H1 (cell line): ENCODE measurements at regions not wholly inside any gene's neighbourhood (a gene's known extent, or its start where the extent isn't known, plus 50 kb on each side); places are given as distances from the start of the nearest gene placed in this dataset.

ENCODE experiments used
- ATF2 ChIP-seq: IDR thresholded peaks from 2 replicates; pipeline ENCODE4 v1.6.1; 2012; ENCODE audit warnings: low read length, inconsistent platforms
- BACH1 ChIP-seq: IDR thresholded peaks from 2 replicates; pipeline ENCODE4 v1.6.1; 2012; ENCODE audit warnings: low read length, improper control_type of control experiment
- HDAC6 ChIP-seq: IDR thresholded peaks from one replicate; pipeline ENCODE4 v1.7.1; 2012; ENCODE audit warnings: low read depth, mild to moderate bottlenecking, inconsistent platforms, low read length, moderate library complexity
- KDM4A ChIP-seq: IDR thresholded peaks from one replicate; pipeline ENCODE4 v1.7.1; 2012; ENCODE audit warnings: low read depth, mild to moderate bottlenecking, moderate library complexity, low read length, inconsistent platforms; ENCODE audit not compliant: severe bottlenecking
- PHF8 ChIP-seq: fragments of 200-600 bp; sonication (generic); conservative IDR thresholded peaks from 2 replicates; pipeline ENCODE4 v1.7.1; 2012; ENCODE audit warnings: low read depth, mild to moderate bottlenecking, inconsistent platforms, low read length, moderate library complexity
- TAF1 ChIP-seq: IDR thresholded peaks from 2 replicates; pipeline ENCODE4 v1.6.1; 2011; ENCODE audit warnings: mild to moderate bottlenecking, low read depth, low read length
- TBP ChIP-seq: IDR thresholded peaks from 2 replicates; pipeline ENCODE4 v1.6.1; 2011; ENCODE audit warnings: low read depth, low read length, improper control_type of control experiment
- ZNF274 ChIP-seq: IDR thresholded peaks from 2 replicates; pipeline ENCODE4 v1.7.0; 2012; ENCODE audit warnings: low read length, borderline replicate concordance; ENCODE audit errors: extremely low read depth
- TF ChIP-seq, protein P1 (sequence below): fragments of 300-600 bp; sonication (generic); IDR thresholded peaks from 2 replicates; pipeline ENCODE4 v1.7.1; 2012; ENCODE audit warnings: low read length, moderate library complexity, mild to moderate bottlenecking, inconsistent platforms; ENCODE audit not compliant: insufficient replicate concordance

GRCh38 chr2:219701847-219702634 is 74.6 kb downstream of the SLC4A3 start (continued):
- TF ChIP-seq, protein P1, sequence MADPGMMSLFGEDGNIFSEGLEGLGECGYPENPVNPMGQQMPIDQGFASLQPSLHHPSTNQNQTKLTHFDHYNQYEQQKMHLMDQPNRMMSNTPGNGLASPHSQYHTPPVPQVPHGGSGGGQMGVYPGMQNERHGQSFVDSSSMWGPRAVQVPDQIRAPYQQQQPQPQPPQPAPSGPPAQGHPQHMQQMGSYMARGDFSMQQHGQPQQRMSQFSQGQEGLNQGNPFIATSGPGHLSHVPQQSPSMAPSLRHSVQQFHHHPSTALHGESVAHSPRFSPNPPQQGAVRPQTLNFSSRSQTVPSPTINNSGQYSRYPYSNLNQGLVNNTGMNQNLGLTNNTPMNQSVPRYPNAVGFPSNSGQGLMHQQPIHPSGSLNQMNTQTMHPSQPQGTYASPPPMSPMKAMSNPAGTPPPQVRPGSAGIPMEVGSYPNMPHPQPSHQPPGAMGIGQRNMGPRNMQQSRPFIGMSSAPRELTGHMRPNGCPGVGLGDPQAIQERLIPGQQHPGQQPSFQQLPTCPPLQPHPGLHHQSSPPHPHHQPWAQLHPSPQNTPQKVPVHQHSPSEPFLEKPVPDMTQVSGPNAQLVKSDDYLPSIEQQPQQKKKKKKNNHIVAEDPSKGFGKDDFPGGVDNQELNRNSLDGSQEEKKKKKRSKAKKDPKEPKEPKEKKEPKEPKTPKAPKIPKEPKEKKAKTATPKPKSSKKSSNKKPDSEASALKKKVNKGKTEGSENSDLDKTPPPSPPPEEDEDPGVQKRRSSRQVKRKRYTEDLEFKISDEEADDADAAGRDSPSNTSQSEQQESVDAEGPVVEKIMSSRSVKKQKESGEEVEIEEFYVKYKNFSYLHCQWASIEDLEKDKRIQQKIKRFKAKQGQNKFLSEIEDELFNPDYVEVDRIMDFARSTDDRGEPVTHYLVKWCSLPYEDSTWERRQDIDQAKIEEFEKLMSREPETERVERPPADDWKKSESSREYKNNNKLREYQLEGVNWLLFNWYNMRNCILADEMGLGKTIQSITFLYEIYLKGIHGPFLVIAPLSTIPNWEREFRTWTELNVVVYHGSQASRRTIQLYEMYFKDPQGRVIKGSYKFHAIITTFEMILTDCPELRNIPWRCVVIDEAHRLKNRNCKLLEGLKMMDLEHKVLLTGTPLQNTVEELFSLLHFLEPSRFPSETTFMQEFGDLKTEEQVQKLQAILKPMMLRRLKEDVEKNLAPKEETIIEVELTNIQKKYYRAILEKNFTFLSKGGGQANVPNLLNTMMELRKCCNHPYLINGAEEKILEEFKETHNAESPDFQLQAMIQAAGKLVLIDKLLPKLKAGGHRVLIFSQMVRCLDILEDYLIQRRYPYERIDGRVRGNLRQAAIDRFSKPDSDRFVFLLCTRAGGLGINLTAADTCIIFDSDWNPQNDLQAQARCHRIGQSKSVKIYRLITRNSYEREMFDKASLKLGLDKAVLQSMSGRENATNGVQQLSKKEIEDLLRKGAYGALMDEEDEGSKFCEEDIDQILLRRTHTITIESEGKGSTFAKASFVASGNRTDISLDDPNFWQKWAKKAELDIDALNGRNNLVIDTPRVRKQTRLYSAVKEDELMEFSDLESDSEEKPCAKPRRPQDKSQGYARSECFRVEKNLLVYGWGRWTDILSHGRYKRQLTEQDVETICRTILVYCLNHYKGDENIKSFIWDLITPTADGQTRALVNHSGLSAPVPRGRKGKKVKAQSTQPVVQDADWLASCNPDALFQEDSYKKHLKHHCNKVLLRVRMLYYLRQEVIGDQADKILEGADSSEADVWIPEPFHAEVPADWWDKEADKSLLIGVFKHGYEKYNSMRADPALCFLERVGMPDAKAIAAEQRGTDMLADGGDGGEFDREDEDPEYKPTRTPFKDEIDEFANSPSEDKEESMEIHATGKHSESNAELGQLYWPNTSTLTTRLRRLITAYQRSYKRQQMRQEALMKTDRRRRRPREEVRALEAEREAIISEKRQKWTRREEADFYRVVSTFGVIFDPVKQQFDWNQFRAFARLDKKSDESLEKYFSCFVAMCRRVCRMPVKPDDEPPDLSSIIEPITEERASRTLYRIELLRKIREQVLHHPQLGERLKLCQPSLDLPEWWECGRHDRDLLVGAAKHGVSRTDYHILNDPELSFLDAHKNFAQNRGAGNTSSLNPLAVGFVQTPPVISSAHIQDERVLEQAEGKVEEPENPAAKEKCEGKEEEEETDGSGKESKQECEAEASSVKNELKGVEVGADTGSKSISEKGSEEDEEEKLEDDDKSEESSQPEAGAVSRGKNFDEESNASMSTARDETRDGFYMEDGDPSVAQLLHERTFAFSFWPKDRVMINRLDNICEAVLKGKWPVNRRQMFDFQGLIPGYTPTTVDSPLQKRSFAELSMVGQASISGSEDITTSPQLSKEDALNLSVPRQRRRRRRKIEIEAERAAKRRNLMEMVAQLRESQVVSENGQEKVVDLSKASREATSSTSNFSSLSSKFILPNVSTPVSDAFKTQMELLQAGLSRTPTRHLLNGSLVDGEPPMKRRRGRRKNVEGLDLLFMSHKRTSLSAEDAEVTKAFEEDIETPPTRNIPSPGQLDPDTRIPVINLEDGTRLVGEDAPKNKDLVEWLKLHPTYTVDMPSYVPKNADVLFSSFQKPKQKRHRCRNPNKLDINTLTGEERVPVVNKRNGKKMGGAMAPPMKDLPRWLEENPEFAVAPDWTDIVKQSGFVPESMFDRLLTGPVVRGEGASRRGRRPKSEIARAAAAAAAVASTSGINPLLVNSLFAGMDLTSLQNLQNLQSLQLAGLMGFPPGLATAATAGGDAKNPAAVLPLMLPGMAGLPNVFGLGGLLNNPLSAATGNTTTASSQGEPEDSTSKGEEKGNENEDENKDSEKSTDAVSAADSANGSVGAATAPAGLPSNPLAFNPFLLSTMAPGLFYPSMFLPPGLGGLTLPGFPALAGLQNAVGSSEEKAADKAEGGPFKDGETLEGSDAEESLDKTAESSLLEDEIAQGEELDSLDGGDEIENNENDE: no peak
- no peak for TF ChIP-seq TBP
- TF ChIP-seq KDM4A: no peak
- no peak for TF ChIP-seq PHF8
- no peak for TF ChIP-seq HDAC6
- no peak for TF ChIP-seq ATF2
- no peak for TF ChIP-seq ZNF274
- TF ChIP-seq BACH1: no peak
- TF ChIP-seq TAF1: no peak
